ENCODE measurements at regions not wholly inside any gene's neighbourhood (a gene's known extent, or its start where the extent isn't known, plus 50 kb on each side); places are given as distances from the start of the nearest gene placed in this dataset.

DNA sequence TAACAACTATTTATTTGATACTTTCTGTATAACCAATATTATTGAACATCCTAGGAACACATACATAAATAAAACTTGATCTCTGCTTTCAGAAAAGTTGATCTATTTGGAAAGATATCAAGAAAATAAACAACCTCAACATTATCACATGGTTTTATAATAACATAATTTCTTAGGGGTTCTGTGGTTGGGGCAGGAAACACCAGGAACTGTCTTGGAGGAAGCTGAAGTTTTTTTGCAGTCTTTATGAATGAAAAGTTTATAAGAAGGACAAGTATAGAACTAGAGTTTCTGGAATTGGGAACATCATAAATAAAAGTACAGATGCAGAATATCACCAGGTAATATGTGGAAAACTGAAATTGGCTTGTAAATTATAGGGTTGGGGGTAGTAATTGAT lies 296.1 kb downstream of the TAF11L14 start:
- TF ChIP-seq, protein P1, sequence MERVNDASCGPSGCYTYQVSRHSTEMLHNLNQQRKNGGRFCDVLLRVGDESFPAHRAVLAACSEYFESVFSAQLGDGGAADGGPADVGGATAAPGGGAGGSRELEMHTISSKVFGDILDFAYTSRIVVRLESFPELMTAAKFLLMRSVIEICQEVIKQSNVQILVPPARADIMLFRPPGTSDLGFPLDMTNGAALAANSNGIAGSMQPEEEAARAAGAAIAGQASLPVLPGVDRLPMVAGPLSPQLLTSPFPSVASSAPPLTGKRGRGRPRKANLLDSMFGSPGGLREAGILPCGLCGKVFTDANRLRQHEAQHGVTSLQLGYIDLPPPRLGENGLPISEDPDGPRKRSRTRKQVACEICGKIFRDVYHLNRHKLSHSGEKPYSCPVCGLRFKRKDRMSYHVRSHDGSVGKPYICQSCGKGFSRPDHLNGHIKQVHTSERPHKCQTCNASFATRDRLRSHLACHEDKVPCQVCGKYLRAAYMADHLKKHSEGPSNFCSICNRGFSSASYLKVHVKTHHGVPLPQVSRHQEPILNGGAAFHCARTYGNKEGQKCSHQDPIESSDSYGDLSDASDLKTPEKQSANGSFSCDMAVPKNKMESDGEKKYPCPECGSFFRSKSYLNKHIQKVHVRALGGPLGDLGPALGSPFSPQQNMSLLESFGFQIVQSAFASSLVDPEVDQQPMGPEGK (CRISPR knock-in tag; IDR thresholded peaks at IDR 0.05; ENCODE audit: borderline replicate concordance), result no peak
- TF ChIP-seq ZFP3 (CRISPR knock-in tag; IDR thresholded peaks at IDR 0.05) (no peak), TCF4 (CRISPR knock-in tag; IDR thresholded peaks at IDR 0.05; ENCODE audit: borderline replicate concordance) (no peak), ESRRG (CRISPR knock-in tag; IDR thresholded peaks at IDR 0.05) (no peak), ZNF70 (CRISPR knock-in tag; IDR thresholded peaks at IDR 0.05) (no peak)
- TF ChIP-seq, protein P2, sequence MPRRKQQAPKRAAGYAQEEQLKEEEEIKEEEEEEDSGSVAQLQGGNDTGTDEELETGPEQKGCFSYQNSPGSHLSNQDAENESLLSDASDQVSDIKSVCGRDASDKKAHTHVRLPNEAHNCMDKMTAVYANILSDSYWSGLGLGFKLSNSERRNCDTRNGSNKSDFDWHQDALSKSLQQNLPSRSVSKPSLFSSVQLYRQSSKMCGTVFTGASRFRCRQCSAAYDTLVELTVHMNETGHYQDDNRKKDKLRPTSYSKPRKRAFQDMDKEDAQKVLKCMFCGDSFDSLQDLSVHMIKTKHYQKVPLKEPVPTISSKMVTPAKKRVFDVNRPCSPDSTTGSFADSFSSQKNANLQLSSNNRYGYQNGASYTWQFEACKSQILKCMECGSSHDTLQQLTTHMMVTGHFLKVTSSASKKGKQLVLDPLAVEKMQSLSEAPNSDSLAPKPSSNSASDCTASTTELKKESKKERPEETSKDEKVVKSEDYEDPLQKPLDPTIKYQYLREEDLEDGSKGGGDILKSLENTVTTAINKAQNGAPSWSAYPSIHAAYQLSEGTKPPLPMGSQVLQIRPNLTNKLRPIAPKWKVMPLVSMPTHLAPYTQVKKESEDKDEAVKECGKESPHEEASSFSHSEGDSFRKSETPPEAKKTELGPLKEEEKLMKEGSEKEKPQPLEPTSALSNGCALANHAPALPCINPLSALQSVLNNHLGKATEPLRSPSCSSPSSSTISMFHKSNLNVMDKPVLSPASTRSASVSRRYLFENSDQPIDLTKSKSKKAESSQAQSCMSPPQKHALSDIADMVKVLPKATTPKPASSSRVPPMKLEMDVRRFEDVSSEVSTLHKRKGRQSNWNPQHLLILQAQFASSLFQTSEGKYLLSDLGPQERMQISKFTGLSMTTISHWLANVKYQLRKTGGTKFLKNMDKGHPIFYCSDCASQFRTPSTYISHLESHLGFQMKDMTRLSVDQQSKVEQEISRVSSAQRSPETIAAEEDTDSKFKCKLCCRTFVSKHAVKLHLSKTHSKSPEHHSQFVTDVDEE (CRISPR knock-in tag; IDR thresholded peaks at IDR 0.05), result no peak
- TF ChIP-seq, protein P3, sequence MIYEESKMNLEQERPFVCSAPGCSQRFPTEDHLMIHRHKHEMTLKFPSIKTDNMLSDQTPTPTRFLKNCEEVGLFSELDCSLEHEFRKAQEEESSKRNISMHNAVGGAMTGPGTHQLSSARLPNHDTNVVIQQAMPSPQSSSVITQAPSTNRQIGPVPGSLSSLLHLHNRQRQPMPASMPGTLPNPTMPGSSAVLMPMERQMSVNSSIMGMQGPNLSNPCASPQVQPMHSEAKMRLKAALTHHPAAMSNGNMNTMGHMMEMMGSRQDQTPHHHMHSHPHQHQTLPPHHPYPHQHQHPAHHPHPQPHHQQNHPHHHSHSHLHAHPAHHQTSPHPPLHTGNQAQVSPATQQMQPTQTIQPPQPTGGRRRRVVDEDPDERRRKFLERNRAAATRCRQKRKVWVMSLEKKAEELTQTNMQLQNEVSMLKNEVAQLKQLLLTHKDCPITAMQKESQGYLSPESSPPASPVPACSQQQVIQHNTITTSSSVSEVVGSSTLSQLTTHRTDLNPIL (CRISPR knock-in tag; IDR thresholded peaks at IDR 0.05; ENCODE audit: low read depth), result no peak
- TF ChIP-seq, protein P4, sequence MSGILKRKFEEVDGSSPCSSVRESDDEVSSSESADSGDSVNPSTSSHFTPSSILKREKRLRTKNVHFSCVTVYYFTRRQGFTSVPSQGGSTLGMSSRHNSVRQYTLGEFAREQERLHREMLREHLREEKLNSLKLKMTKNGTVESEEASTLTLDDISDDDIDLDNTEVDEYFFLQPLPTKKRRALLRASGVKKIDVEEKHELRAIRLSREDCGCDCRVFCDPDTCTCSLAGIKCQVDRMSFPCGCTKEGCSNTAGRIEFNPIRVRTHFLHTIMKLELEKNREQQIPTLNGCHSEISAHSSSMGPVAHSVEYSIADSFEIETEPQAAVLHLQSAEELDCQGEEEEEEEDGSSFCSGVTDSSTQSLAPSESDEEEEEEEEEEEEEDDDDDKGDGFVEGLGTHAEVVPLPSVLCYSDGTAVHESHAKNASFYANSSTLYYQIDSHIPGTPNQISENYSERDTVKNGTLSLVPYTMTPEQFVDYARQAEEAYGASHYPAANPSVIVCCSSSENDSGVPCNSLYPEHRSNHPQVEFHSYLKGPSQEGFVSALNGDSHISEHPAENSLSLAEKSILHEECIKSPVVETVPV (CRISPR knock-in tag; IDR thresholded peaks at IDR 0.05), result no peak
